Pancreas (tissue), 10 donors: ENCODE measurements at regions not wholly inside any gene's neighbourhood (a gene's known extent, or its start where the extent isn't known, plus 50 kb on each side); places are given as distances from the start of the nearest gene placed in this dataset.

Experiments
- ATAC-seq, 4 donors: fragments of 200-7000 bp; cut with Tn5 transposase; one replicate each; pipeline versions ENCODE4 v1.8.0 to v1.9.1; 2020; ENCODE audit warnings: mild to moderate bottlenecking in 4 of 4, moderate library complexity in 4 of 4
- DNase-seq, 6 donors: peaks; one replicate each; pipeline ENCODE4 v3.0.0-alpha.2; 2020
- FAIRE-seq: peaks from 2 replicates; lab custom pipeline; 2012; peaks lifted over from hg19 to GRCh38; lab: Jason Lieb, UNC
- H3K27ac ChIP-seq, 4 donors: fragments of 200-600 bp; sonication (generic); 1 replicate in 3 of 4; 2 replicates in 1 of 4; pipeline versions ENCODE4 v1.5.0 to v1.8.0; 2020
- H3K27me3 ChIP-seq, 4 donors: fragments of 200-600 bp; one replicate each; pipeline ENCODE4 v1.8.0; 2021
- H3K36me3 ChIP-seq, 3 donors: fragments of 200-600 bp; sonication (generic) in 1 of 3; one replicate each; pipeline versions ENCODE4 v1.5.0 to v1.8.0; 2020 to 2021
- H3K4me1 ChIP-seq, 3 donors: fragments of 200-600 bp; one replicate each; pipeline ENCODE4 v1.8.0; 2021
- H3K4me3 ChIP-seq, 4 donors: fragments of 200-600 bp; sonication (generic) in 2 of 4; one replicate each; pipeline versions ENCODE4 v1.5.0 to v1.8.0; 2020 to 2021
- H3K9me3 ChIP-seq, 4 donors: fragments of 200-600 bp; one replicate each; pipeline ENCODE4 v1.8.0; 2021
- CTCF ChIP-seq, 4 donors: fragments of 200-600 bp; sonication (generic) in 3 of 4; IDR thresholded peaks; one replicate each; pipeline versions ENCODE4 v1.5.0 to v1.8.0; 2021; ENCODE audit warnings: antibody characterized with exemption in 4 of 4
- WGBS, 2 donors: extraction: QIAGEN DNeasy Blood & Tissue Kit; methylation state at CpG; one replicate each; pipeline ENCODE4 v1.1.7; 2013; 5-methylcytosine and 5-hydroxymethylcytosine counted together
- intact Hi-C, 3 donors: fragments of 100-400 bp; cut with DNase I; formaldehyde crosslinking; loops; one replicate each; pipeline versions ENCODE4 v1.11.1 to v1.14.2; 2022
- donor health status: healthy with polysubstance abuse.
- donor health status: DM: no; HTN: no; CAD: no; lungs with moderate emphysema.
- donor health status: DM: no; HTN: no; CAD: no.
- donor health status: control.
- donor health status: control.
- donor health status: Bipolar disorder and iron deficiency.
- donor health status: DM: yes; HTN: yes; CAD: no.
- donor health status: DM: no; HTN: no; CAD: no.
- donor health status: DM: no; HTN: no; CAD: no.
- donor health status: DM: yes; HTN: yes; CAD: no.

- no peak overlapping the region for H3K4me3 ChIP-seq
- no peak for ATAC-seq
- intact Hi-C loops = no loop called here
- TF ChIP-seq CTCF (IDR thresholded peaks at IDR 0.05) = no peak
- FAIRE-seq = no peak
- peaks cover 0 to 3% (median 0%) of the 10 kb centered on the region in 4 donors for H3K27me3 ChIP-seq
- H3K9me3 ChIP-seq = no peaks in the 10 kb centered on the region
- WGBS, 2 donors = 55 to 56% methylated on average over 2 of the region's 2 CpGs
- no peaks in the 10 kb centered on the region for H3K36me3 ChIP-seq
- H3K4me1 ChIP-seq = no peaks in the 10 kb centered on the region
- DNase-seq = no peak
- H3K27ac ChIP-seq = no peak overlapping the region
These were observed 50.9 kb upstream of the TMEM164 start for GRCh38 chrX:109952050-109952449.

GRCh38 chrX:109952985-109953905 is 49.7 kb upstream of the TMEM164 start:
- Histone ChIP-seq H3K27me3 (peaks cover 0 to 3% (median 0%) of the 10 kb centered on the region in 4 donors), H3K9me3 (no peaks in the 10 kb centered on the region), H3K27ac (no peak overlapping the region), H3K4me3 (no peak overlapping the region), H3K4me1 (no peaks in the 10 kb centered on the region), H3K36me3 (no peaks in the 10 kb centered on the region)
- no peak for FAIRE-seq
- no peak for DNase-seq
- intact Hi-C loops = no loop called here
- no peak for TF ChIP-seq CTCF (IDR thresholded peaks at IDR 0.05)
- 94 to 96% methylated on average over 4 of the region's 4 CpGs for WGBS, 2 donors
- ATAC-seq = no peak
